ENCODE measurements at regions not wholly inside any gene's neighbourhood (a gene's known extent, or its start where the extent isn't known, plus 50 kb on each side); places are given as distances from the start of the nearest gene placed in this dataset.

GRCh38 chrX:39730662-39731329 lies 367.0 kb downstream of the BCOR start:
- no peak for TF ChIP-seq ZNF274 (IDR thresholded peaks at IDR 0.05; ENCODE audit: low read depth, low read length)
- TF ChIP-seq SUZ12 (IDR thresholded peaks at IDR 0.05; ENCODE audit: extremely low read depth, insufficient read depth, insufficient read length), result no peak

Measured in NT2/D1 (cell line).